GM12873 (cell line): ENCODE measurements at regions not wholly inside any gene's neighbourhood (a gene's known extent, or its start where the extent isn't known, plus 50 kb on each side); places are given as distances from the start of the nearest gene placed in this dataset.

Experiments used
- CTCF ChIP-seq: IDR thresholded peaks from 2 replicates; pipeline ENCODE4 v1.5.1; 2012; ENCODE audit warnings: low read depth, mild to moderate bottlenecking, moderate library complexity, low read length, control low read depth; ENCODE audit not compliant: insufficient read depth; ENCODE audit errors: missing control alignments

GRCh38 chr6:142621822-142622221 lies 320.0 kb downstream of the ADGRG6 start:
- no peak for TF ChIP-seq CTCF

- no peak for TF ChIP-seq CTCF
Measured at GRCh38 chr6:142624978-142625715, 319.8 kb downstream of the HIVEP2 start.

- TF ChIP-seq CTCF: no peak
Measured at GRCh38 chr6:142627474-142627873, 317.5 kb downstream of the HIVEP2 start.

GRCh38 chr6:142631517-142632385 lies 313.2 kb downstream of the HIVEP2 start:
- TF ChIP-seq CTCF: no peak

- no peak for TF ChIP-seq CTCF
Measured at GRCh38 chr6:142633317-142633716, 311.7 kb downstream of the HIVEP2 start.

- TF ChIP-seq CTCF: no peak
Measured at GRCh38 chr6:142635130-142635529, 309.8 kb downstream of the HIVEP2 start.

GRCh38 chr6:142637624-142638351 lies 307.2 kb downstream of the HIVEP2 start:
- no peak for TF ChIP-seq CTCF
